H9 (cell line): ENCODE measurements at regions not wholly inside any gene's neighbourhood (a gene's known extent, or its start where the extent isn't known, plus 50 kb on each side); places are given as distances from the start of the nearest gene placed in this dataset.

ENCODE experiments used
- DNase-seq: peaks from one replicate; pipeline ENCODE4 v3.0.0-alpha.2; 2017
- H2AFZ ChIP-seq: one replicate; pipeline ENCODE4 v1.6.1; 2013; ENCODE audit warnings: mild to moderate bottlenecking, low read length, control low read depth, moderate library complexity
- H2AK5ac ChIP-seq: 2 replicates; pipeline ENCODE4 v1.6.1; 2013; ENCODE audit warnings: low read length, control low read depth, mixed read lengths; ENCODE audit not compliant: insufficient read length
- H2BK120ac ChIP-seq: one replicate; pipeline ENCODE4 v1.6.1; 2013; ENCODE audit warnings: low read depth, mild to moderate bottlenecking, low read length, control low read depth, inconsistent platforms; ENCODE audit not compliant: poor library complexity, severe bottlenecking
- H2BK12ac ChIP-seq: 2 replicates; pipeline ENCODE4 v1.6.1; 2013; ENCODE audit warnings: low read length, control low read depth, mixed read lengths, low read depth; ENCODE audit not compliant: insufficient read length
- H2BK15ac ChIP-seq: 2 replicates; pipeline ENCODE4 v1.6.1; 2013; ENCODE audit warnings: low read depth, low read length, control low read depth
- H2BK20ac ChIP-seq: one replicate; pipeline ENCODE4 v1.6.1; 2013; ENCODE audit warnings: low read depth, mild to moderate bottlenecking, low read length, control low read depth, inconsistent platforms; ENCODE audit not compliant: poor library complexity, severe bottlenecking
- H2BK5ac ChIP-seq: 2 replicates; pipeline ENCODE4 v1.6.1; 2013; ENCODE audit warnings: low read length, control low read depth, mixed read lengths; ENCODE audit not compliant: insufficient read length
- H3K14ac ChIP-seq: 2 replicates; pipeline ENCODE4 v1.6.1; 2013; ENCODE audit warnings: low read length, control low read depth; ENCODE audit not compliant: insufficient read depth
- H3K18ac ChIP-seq: 2 replicates; pipeline ENCODE4 v1.6.1; 2013; ENCODE audit warnings: low read depth, mild to moderate bottlenecking, mixed read lengths, low read length, control low read depth; ENCODE audit not compliant: insufficient read length
- H3K23ac ChIP-seq: 2 replicates; pipeline ENCODE4 v1.6.1; 2013; ENCODE audit warnings: low read length, control low read depth, mixed read lengths, low read depth; ENCODE audit not compliant: insufficient read length
- H3K23me2 ChIP-seq: 2 replicates; pipeline ENCODE4 v1.6.1; 2013; ENCODE audit warnings: low read depth, mild to moderate bottlenecking, mixed read lengths, low read length, control low read depth; ENCODE audit not compliant: insufficient read length, poor library complexity, severe bottlenecking
- H3K27ac ChIP-seq: 2 replicates; pipeline ENCODE4 v1.5.1; 2013; ENCODE audit warnings: low read length, control low read depth, mixed read lengths, low read depth; ENCODE audit not compliant: insufficient read length
- H3K27me3 ChIP-seq: 2 replicates; pipeline ENCODE4 v1.6.1; 2013; ENCODE audit warnings: low read length, control low read depth, inconsistent platforms; ENCODE audit not compliant: insufficient read depth
- H3K4ac ChIP-seq: 2 replicates; pipeline ENCODE4 v1.6.1; 2013; ENCODE audit warnings: low read depth, mild to moderate bottlenecking, control low read depth, inconsistent platforms, low read length, moderate library complexity
- H3K4me1 ChIP-seq: 2 replicates; pipeline ENCODE4 v1.6.1; 2013; ENCODE audit warnings: low read length, control low read depth, inconsistent platforms; ENCODE audit not compliant: insufficient read depth
- H3K4me2 ChIP-seq: 2 replicates; pipeline ENCODE4 v1.6.1; 2013; ENCODE audit warnings: low read length, control low read depth, mixed read lengths; ENCODE audit not compliant: insufficient read length, insufficient read depth
- H3K56ac ChIP-seq: 2 replicates; pipeline ENCODE4 v1.6.1; 2013; ENCODE audit warnings: low read depth, mild to moderate bottlenecking, mixed read lengths, low read length, control low read depth; ENCODE audit not compliant: insufficient read length
- H3K79me1 ChIP-seq: 2 replicates; pipeline ENCODE4 v1.6.1; 2013; ENCODE audit warnings: low read depth, mild to moderate bottlenecking, moderate library complexity, low read length, control low read depth, inconsistent platforms; ENCODE audit not compliant: insufficient read depth, poor library complexity, severe bottlenecking
- H3K79me2 ChIP-seq: 2 replicates; pipeline ENCODE4 v1.6.1; 2013; ENCODE audit warnings: low read length, control low read depth, inconsistent platforms; ENCODE audit not compliant: insufficient read depth
- H3K9ac ChIP-seq: 2 replicates; pipeline ENCODE4 v1.6.1; 2013; ENCODE audit warnings: low read length, control low read depth, mixed read lengths; ENCODE audit not compliant: insufficient read length; ENCODE audit errors: extremely low read depth
- H3K9me3 ChIP-seq: one replicate; pipeline ENCODE4 v1.6.1; 2013; ENCODE audit warnings: low read depth, low read length, inconsistent platforms; ENCODE audit not compliant: control insufficient read depth
- H3T11ph ChIP-seq: one replicate; pipeline ENCODE4 v1.6.1; 2013; ENCODE audit warnings: mild to moderate bottlenecking, low read length, control low read depth, inconsistent platforms
- H4K20me1 ChIP-seq: one replicate; pipeline ENCODE4 v1.6.1; 2013; ENCODE audit not compliant: control insufficient read depth, insufficient read length, insufficient read depth
- H4K5ac ChIP-seq: 2 replicates; pipeline ENCODE4 v1.6.1; 2013; ENCODE audit warnings: low read depth, mild to moderate bottlenecking, mixed read lengths, low read length, control low read depth; ENCODE audit not compliant: insufficient read length
- H4K8ac ChIP-seq: replicated peaks from 2 replicates; pipeline ENCODE4 v1.6.1; 2013; ENCODE audit warnings: low read length, control low read depth, mixed read lengths, low read depth; ENCODE audit not compliant: insufficient read length
- H4K91ac ChIP-seq: 2 replicates; pipeline ENCODE4 v1.6.1; 2013; ENCODE audit warnings: low read depth, mild to moderate bottlenecking, moderate library complexity, mixed read lengths, low read length, control low read depth; ENCODE audit not compliant: insufficient read length
- H3K27ac Mint-ChIP-seq, 3 experiments: 2 replicates in 2 of 3; 3 replicates in 1 of 3; pipeline ENCODE4 v1.8.0; 2020 to 2021; ENCODE audit warnings: mixed read lengths in 3 of 3, mild to moderate bottlenecking in 1 of 3, moderate library complexity in 1 of 3
- H3K27me3 Mint-ChIP-seq: 2 replicates; pipeline ENCODE4 v1.8.0; 2021; ENCODE audit warnings: low read depth, mild to moderate bottlenecking, moderate library complexity, mixed read lengths
- H3K36me3 Mint-ChIP-seq, 3 experiments: 2 replicates in 2 of 3; 3 replicates in 1 of 3; pipeline ENCODE4 v1.8.0; 2020 to 2021; ENCODE audit warnings: low read depth in 3 of 3, mixed read lengths in 3 of 3; ENCODE audit not compliant: insufficient read depth in 1 of 3
- H3K4me1 Mint-ChIP-seq, 2 experiments: 2 replicates each; pipeline ENCODE4 v1.8.0; 2020; ENCODE audit warnings: mixed read lengths in 2 of 2
- H3K4me3 Mint-ChIP-seq, 2 experiments: 2 replicates in 1 of 2; 3 replicates in 1 of 2; pipeline ENCODE4 v1.8.0; 2020 to 2021; ENCODE audit warnings: mild to moderate bottlenecking in 2 of 2, mixed read lengths in 2 of 2, moderate library complexity in 1 of 2
- H3K9me3 Mint-ChIP-seq, 2 experiments: 2 replicates in 1 of 2; 3 replicates in 1 of 2; pipeline ENCODE4 v1.8.0; 2020; ENCODE audit warnings: mild to moderate bottlenecking in 2 of 2, mixed read lengths in 2 of 2, moderate library complexity in 1 of 2
- CTCF ChIP-seq: fragments of 200-600 bp; sonication (generic); conservative IDR thresholded peaks from 3 replicates; pipeline ENCODE4 v1.8.0; 2021; ENCODE audit warnings: antibody characterized with exemption, mild to moderate bottlenecking
- WGBS: extraction: QIAGEN DNeasy Blood & Tissue Kit; methylation state at CpG from one replicate; pipeline ENCODE4 v1.1.7; 2013; ENCODE audit warnings: missing lambda C conversion rate, low lambda C conversion rate, mixed read lengths; ENCODE audit not compliant: insufficient read length; ENCODE audit errors: extremely low coverage; 5-methylcytosine and 5-hydroxymethylcytosine counted together

- no peaks in the 10 kb centered on the region for H3K9me3 ChIP-seq
- no peak overlapping the region for H3K9ac ChIP-seq
- no peaks in the 10 kb centered on the region for H3K79me1 ChIP-seq
- no peak overlapping the region for H3K18ac ChIP-seq
- no peak overlapping the region for H2AFZ ChIP-seq
- Mint-ChIP-seq H3K4me3 (peak overlapping the region in 1 of 2 experiments; percentile 75; a peak in 3 of 5 replicates), H3K9me3 (no peaks in the 10 kb centered on the region; a peak in 1 of 5 replicates), H3K36me3 (no peaks in the 10 kb centered on the region; a peak in 1 of 7 replicates), H3K27me3 (peaks cover 36% of the 10 kb centered on the region), H3K4me1 (peaks cover 18 to 21% of the 10 kb centered on the region in 2 experiments), H3K27ac (no peak overlapping the region)
- H3K4ac ChIP-seq = no peak overlapping the region
- peaks cover 34% of the 10 kb centered on the region for H3K27me3 ChIP-seq
- H2BK5ac ChIP-seq = no peak overlapping the region
- H4K8ac ChIP-seq = no peak overlapping the region
- H3K14ac ChIP-seq = no peak overlapping the region
- no peak for DNase-seq
- no peak overlapping the region for H2AK5ac ChIP-seq
- H4K5ac ChIP-seq = no peak overlapping the region
- WGBS = no CpG with 5 or more reads among the region's 14 CpGs
- no peak overlapping the region for H3K27ac ChIP-seq
- H2BK20ac ChIP-seq = no peak overlapping the region
- H2BK12ac ChIP-seq = no peak overlapping the region
- H4K91ac ChIP-seq = no peak overlapping the region
- no peak overlapping the region for H3K56ac ChIP-seq
- no peak for TF ChIP-seq CTCF
- H2BK120ac ChIP-seq = no peak overlapping the region
- no peaks in the 10 kb centered on the region for H3K79me2 ChIP-seq
- no peak overlapping the region for H2BK15ac ChIP-seq
- H3K23me2 ChIP-seq = peaks cover 22% of the 10 kb centered on the region
- no peak overlapping the region for H3T11ph ChIP-seq
- no peak overlapping the region for H3K23ac ChIP-seq
- H4K20me1 ChIP-seq = no peaks in the 10 kb centered on the region
- peaks cover 4% of the 10 kb centered on the region; the same call in 1 of the 2 replicates for H3K4me1 ChIP-seq
- H3K4me2 ChIP-seq = peak overlapping the region; percentile 57
Measured at GRCh38 chr7:25854059-25854458, 297.9 kb upstream of the NFE2L3 start.
